ENCODE measurements at regions not wholly inside any gene's neighbourhood (a gene's known extent, or its start where the extent isn't known, plus 50 kb on each side); places are given as distances from the start of the nearest gene placed in this dataset.

GRCh38 chr20:51876313-51876940, 74.1 kb upstream of the SALL4 start:
- no peak for DNase-seq (ENCODE audit: low spot score)

- no peak for DNase-seq (ENCODE audit: low spot score)
Measured at GRCh38 chr20:51873652-51874051, 71.3 kb upstream of the SALL4 start.

GRCh38 chr20:51871943-51872342, 69.6 kb upstream of the SALL4 start:
- DNase-seq (ENCODE audit: low spot score) = no peak

GRCh38 chr20:51869002-51869401, 66.7 kb upstream of the SALL4 start:
- DNase-seq (ENCODE audit: low spot score) = no peak

- no peak for DNase-seq (ENCODE audit: low spot score)
Measured at GRCh38 chr20:51867251-51867650, 64.9 kb upstream of the SALL4 start.

GRCh38 chr20:51864967-51865366, 62.6 kb upstream of the SALL4 start:
- no peak for DNase-seq (ENCODE audit: low spot score)

- no peak for DNase-seq (ENCODE audit: low spot score)
Measured at GRCh38 chr20:51862796-51863195, 60.5 kb upstream of the SALL4 start.

- no peak for DNase-seq (ENCODE audit: low spot score)
Measured at GRCh38 chr20:51861726-51862466, 59.6 kb upstream of the SALL4 start.

- DNase-seq (ENCODE audit: low spot score) = no peak
Measured at GRCh38 chr20:51860111-51860882, 58.0 kb upstream of the SALL4 start.

- no peak for DNase-seq (ENCODE audit: low spot score)
Measured at GRCh38 chr20:51856432-51856831, 54.1 kb upstream of the SALL4 start.

- DNase-seq (ENCODE audit: low spot score) = no peak
Measured at GRCh38 chr20:51854921-51855320, 52.6 kb upstream of the SALL4 start.

Data from ureter (tissue), 1 donor.